HEK293 (cell line): ENCODE measurements at regions not wholly inside any gene's neighbourhood (a gene's known extent, or its start where the extent isn't known, plus 50 kb on each side); places are given as distances from the start of the nearest gene placed in this dataset.

ENCODE experiments used
- ATF2 ChIP-seq: fragments of 450-650 bp; formaldehyde crosslinking; IDR thresholded peaks from 2 replicates; pipeline ENCODE4 v1.5.1; 2016; ENCODE audit warnings: missing biosample characterization, missing genetic modification characterization, low read depth
- CTCF ChIP-seq: fragments of 450-650 bp; formaldehyde crosslinking; IDR thresholded peaks from 2 replicates; pipeline ENCODE4 v1.5.1; 2016; ENCODE audit warnings: missing biosample characterization, missing genetic modification characterization
- PRDM10 ChIP-seq: fragments of 450-650 bp; formaldehyde crosslinking; IDR thresholded peaks from 2 replicates; pipeline ENCODE4 v1.5.1; 2016; ENCODE audit warnings: missing biosample characterization, missing genetic modification characterization
- PRDM6 ChIP-seq: fragments of 450-650 bp; formaldehyde crosslinking; IDR thresholded peaks from 2 replicates; pipeline ENCODE4 v1.5.1; 2017; ENCODE audit warnings: missing biosample characterization, missing genetic modification characterization
- ZBTB7A ChIP-seq: fragments of 450-650 bp; formaldehyde crosslinking; IDR thresholded peaks from 2 replicates; pipeline ENCODE4 v1.5.1; 2016; ENCODE audit warnings: low read depth, missing biosample characterization, missing genetic modification characterization
- ZBTB8A ChIP-seq: fragments of 450-650 bp; formaldehyde crosslinking; IDR thresholded peaks from 2 replicates; pipeline ENCODE4 v1.5.1; 2016; ENCODE audit warnings: missing biosample characterization, missing genetic modification characterization
- ZNF18 ChIP-seq: fragments of 450-650 bp; formaldehyde crosslinking; IDR thresholded peaks from 2 replicates; pipeline ENCODE4 v1.5.1; 2016; ENCODE audit warnings: missing biosample characterization, missing genetic modification characterization
- ZNF274 ChIP-seq, 2 experiments: fragments of 200-500 bp in 1 of 2; fragments of 450-650 bp in 1 of 2; sonication (Bioruptor generic) in 1 of 2; formaldehyde crosslinking in 1 of 2; IDR thresholded peaks; 2 replicates each; pipeline versions ENCODE4 v1.5.1 to v1.6.1; 2014 to 2016; ENCODE audit warnings: borderline replicate concordance in 1 of 2, inconsistent platforms in 1 of 2, low read length in 1 of 2, missing biosample characterization in 1 of 2, missing genetic modification characterization in 1 of 2
- ZNF292 ChIP-seq: fragments of 450-650 bp; formaldehyde crosslinking; IDR thresholded peaks from 2 replicates; pipeline ENCODE4 v1.5.1; 2016; ENCODE audit warnings: low read depth, missing biosample characterization, missing genetic modification characterization, borderline replicate concordance
- ZNF324 ChIP-seq: fragments of 450-650 bp; formaldehyde crosslinking; IDR thresholded peaks from 2 replicates; pipeline ENCODE4 v1.5.1; 2016; ENCODE audit warnings: missing biosample characterization, missing genetic modification characterization
- ZNF350 ChIP-seq: fragments of 450-650 bp; formaldehyde crosslinking; IDR thresholded peaks from 2 replicates; pipeline ENCODE4 v1.5.0; 2017; ENCODE audit warnings: missing biosample characterization, mild to moderate bottlenecking, missing genetic modification characterization
- ZNF639 ChIP-seq: fragments of 450-650 bp; formaldehyde crosslinking; IDR thresholded peaks from 2 replicates; pipeline ENCODE4 v1.5.1; 2016; ENCODE audit warnings: missing biosample characterization, missing genetic modification characterization
- ZNF660 ChIP-seq: fragments of 450-650 bp; IDR thresholded peaks from 2 replicates; pipeline ENCODE4 v1.5.1; 2018; ENCODE audit warnings: missing biosample characterization, mild to moderate bottlenecking, missing genetic modification characterization
- ZNF777 ChIP-seq: fragments of 450-650 bp; formaldehyde crosslinking; IDR thresholded peaks from 2 replicates; pipeline ENCODE4 v1.5.1; 2017; ENCODE audit warnings: missing biosample characterization, missing genetic modification characterization, borderline replicate concordance

GRCh38 chr5:2094616-2094995 lies 211.9 kb upstream of the IRX4 start:
- TF ChIP-seq CTCF (tag by site-specific recombination) (no peak), ZNF777 (tag by site-specific recombination) (no peak), ZBTB7A (tag by site-specific recombination) (no peak), ZNF274 (IDR thresholded peaks at IDR 0.05; ENCODE audit: low read length) (no peak), ZNF274 (tag by site-specific recombination; IDR thresholded peaks at IDR 0.05; ENCODE audit: borderline replicate concordance) (no peak), ZNF350 (tag by site-specific recombination) (no peak), ZNF292 (tag by site-specific recombination) (no peak), PRDM10 (tag by site-specific recombination) (no peak), ATF2 (no peak), ZNF324 (no peak), PRDM6 (no peak), ZNF639 (no peak), ZNF18 (no peak), ZNF660 (tag by site-specific recombination) (no peak), ZBTB8A (no peak)
